ENCODE measurements at regions not wholly inside any gene's neighbourhood (a gene's known extent, or its start where the extent isn't known, plus 50 kb on each side); places are given as distances from the start of the nearest gene placed in this dataset.

- POLR2A ChIA-PET (ENCODE audit: low non-redundant PET): no interaction called here
- intact Hi-C loops (cut with micrococcal nuclease; ENCODE audit: unreplicated experiment): no loop called here
- no peaks in the 10 kb centered on the region for H3K4me1 ChIP-seq (ENCODE audit: insufficient read depth, low read length, poor library complexity, severe bottlenecking)
- H3K9me3 ChIP-seq (ENCODE audit: low read depth, low read length, poor library complexity, severe bottlenecking): peaks cover 4% of the 10 kb centered on the region
- no TSS peak for BruUV-seq (replicated peaks)
- no peaks in the 10 kb centered on the region for H3K36me3 ChIP-seq (ENCODE audit: insufficient read depth, low read length, poor library complexity, severe bottlenecking)
- H3K4me3 ChIP-seq (ENCODE audit: low read depth, low read length, poor library complexity, severe bottlenecking): no peak overlapping the region
- TF ChIP-seq EZH2 (IDR thresholded peaks at IDR 0.05; ENCODE audit: borderline replicate concordance, low read depth, low read length, poor library complexity, severe bottlenecking) (no peak), CTCF (conservative IDR thresholded peaks at IDR 0.05; ENCODE audit: low read depth, low read length) (no peak)
- H3K27ac ChIP-seq (ENCODE audit: low read depth, low read length, poor library complexity, severe bottlenecking): no peak overlapping the region
- no peaks in the 10 kb centered on the region for H3K27me3 ChIP-seq (replicated peaks; ENCODE audit: insufficient read depth, low read depth, low read length, poor library complexity)
- DNase-seq (ENCODE audit: low spot score): no peak
- CTCF ChIA-PET: no interaction called here
Measured at GRCh38 chr11:25615069-25615468, 716.9 kb upstream of the ANO3 start.

GRCh38 chr11:25615841-25616240 lies 716.1 kb upstream of the ANO3 start:
- CTCF ChIA-PET: no interaction called here
- BruUV-seq (replicated peaks): no TSS peak
- POLR2A ChIA-PET (ENCODE audit: low non-redundant PET): no interaction called here

GRCh38 chr11:25625094-25625493 lies 706.8 kb upstream of the ANO3 start:
- H3K4me3 ChIP-seq (ENCODE audit: low read depth, low read length, poor library complexity, severe bottlenecking): no peak overlapping the region
- no peaks in the 10 kb centered on the region for H3K36me3 ChIP-seq (ENCODE audit: insufficient read depth, low read length, poor library complexity, severe bottlenecking)
- H3K4me1 ChIP-seq (ENCODE audit: insufficient read depth, low read length, poor library complexity, severe bottlenecking): no peaks in the 10 kb centered on the region
- H3K27ac ChIP-seq (ENCODE audit: low read depth, low read length, poor library complexity, severe bottlenecking): no peak overlapping the region
- intact Hi-C loops (cut with micrococcal nuclease; ENCODE audit: unreplicated experiment): no loop called here
- H3K27me3 ChIP-seq (replicated peaks; ENCODE audit: insufficient read depth, low read depth, low read length, poor library complexity): no peaks in the 10 kb centered on the region
- POLR2A ChIA-PET (ENCODE audit: low non-redundant PET): no interaction called here
- H3K9me3 ChIP-seq (ENCODE audit: low read depth, low read length, poor library complexity, severe bottlenecking): no peaks in the 10 kb centered on the region
- CTCF ChIA-PET: no interaction called here
- TF ChIP-seq EZH2 (IDR thresholded peaks at IDR 0.05; ENCODE audit: borderline replicate concordance, low read depth, low read length, poor library complexity, severe bottlenecking) (no peak), CTCF (conservative IDR thresholded peaks at IDR 0.05; ENCODE audit: low read depth, low read length) (no peak)
- BruUV-seq (replicated peaks): no TSS peak
- DNase-seq (ENCODE audit: low spot score): no peak

More at GRCh38 chr11:25615841-25616240, 716.1 kb upstream of the ANO3 start:
- Histone ChIP-seq H3K9me3 (ENCODE audit: low read depth, low read length, poor library complexity, severe bottlenecking) (peaks cover 4% of the 10 kb centered on the region), H3K27ac (ENCODE audit: low read depth, low read length, poor library complexity, severe bottlenecking) (no peak overlapping the region), H3K4me1 (ENCODE audit: insufficient read depth, low read length, poor library complexity, severe bottlenecking) (no peaks in the 10 kb centered on the region), H3K27me3 (replicated peaks; ENCODE audit: insufficient read depth, low read depth, low read length, poor library complexity) (no peaks in the 10 kb centered on the region), H3K36me3 (ENCODE audit: insufficient read depth, low read length, poor library complexity, severe bottlenecking) (no peaks in the 10 kb centered on the region), H3K4me3 (ENCODE audit: low read depth, low read length, poor library complexity, severe bottlenecking) (no peak overlapping the region)
- DNase-seq (ENCODE audit: low spot score): no peak
- intact Hi-C loops (cut with micrococcal nuclease; ENCODE audit: unreplicated experiment): no loop called here
- TF ChIP-seq CTCF (conservative IDR thresholded peaks at IDR 0.05; ENCODE audit: low read depth, low read length): no peak
- TF ChIP-seq EZH2 (IDR thresholded peaks at IDR 0.05; ENCODE audit: borderline replicate concordance, low read depth, low read length, poor library complexity, severe bottlenecking): no peak
